CD14-positive monocyte (primary cell): ENCODE measurements at regions not wholly inside any gene's neighbourhood (a gene's known extent, or its start where the extent isn't known, plus 50 kb on each side); places are given as distances from the start of the nearest gene placed in this dataset.

Experiments
- DNase-seq, 3 donors: peaks; one replicate each; pipeline ENCODE4 v3.0.0-alpha.2; 2011 to 2022
- H2AFZ ChIP-seq: 2 replicates; pipeline ENCODE4 v1.6.0; 2012; ENCODE audit warnings: mild to moderate bottlenecking, low read depth, low read length, inconsistent platforms; ENCODE audit not compliant: insufficient read depth, poor library complexity, severe bottlenecking
- H3K27ac ChIP-seq, 2 donors: 1 replicate in 1 of 2; 2 replicates in 1 of 2; pipeline ENCODE4 v1.5.1; 2012 to 2013; ENCODE audit warnings: low read length in 2 of 2, control low read depth in 1 of 2, inconsistent platforms in 1 of 2, low read depth in 1 of 2, mild to moderate bottlenecking in 1 of 2
- H3K27me3 ChIP-seq, 2 donors: one replicate each; pipeline versions ENCODE4 v1.6.0 to v1.6.1; 2011 to 2013; ENCODE audit warnings: low read length in 2 of 2; ENCODE audit not compliant: control insufficient read depth in 2 of 2, insufficient read depth in 2 of 2
- H3K36me3 ChIP-seq, 2 donors: replicated peaks in 1 of 2; 1 replicate in 1 of 2; 2 replicates in 1 of 2; pipeline versions ENCODE4 v1.5.1 to v1.6.1; 2012 to 2013; ENCODE audit warnings: low read length in 2 of 2, control low read depth in 1 of 2, inconsistent platforms in 1 of 2, mild to moderate bottlenecking in 1 of 2; ENCODE audit not compliant: insufficient read depth in 2 of 2, control insufficient read depth in 1 of 2
- H3K4me1 ChIP-seq, 2 donors: 1 replicate in 1 of 2; 2 replicates in 1 of 2; pipeline versions ENCODE4 v1.5.1 to v1.6.1; 2012 to 2013; ENCODE audit warnings: low read length in 2 of 2, control low read depth in 1 of 2, inconsistent platforms in 1 of 2, mild to moderate bottlenecking in 1 of 2, moderate library complexity in 1 of 2; ENCODE audit not compliant: insufficient read depth in 2 of 2, control insufficient read depth in 1 of 2
- H3K4me2 ChIP-seq: replicated peaks from 2 replicates; pipeline ENCODE3; 2012; ENCODE audit warnings: low read length, moderate library complexity, mild to moderate bottlenecking; ENCODE audit not compliant: poor library complexity, severe bottlenecking; ENCODE audit errors: extremely low read depth
- H3K4me3 ChIP-seq, 3 experiments: fragments of 200-600 bp in 1 of 3; sonication (generic) in 1 of 3; replicated peaks in 1 of 3; 1 replicate in 2 of 3; 2 replicates in 1 of 3; pipeline ENCODE4 v1.5.1; 2011 to 2013; ENCODE audit warnings: low read length in 3 of 3, mild to moderate bottlenecking in 3 of 3, control low read depth in 2 of 3, low read depth in 2 of 3, inconsistent platforms in 1 of 3, moderate library complexity in 1 of 3
- H3K79me2 ChIP-seq: 2 replicates; pipeline ENCODE4 v1.6.0; 2012; ENCODE audit warnings: mild to moderate bottlenecking, control low read depth, inconsistent platforms, low read length, moderate library complexity; ENCODE audit not compliant: insufficient read depth
- H3K9ac ChIP-seq: 2 replicates; pipeline ENCODE4 v1.6.0; 2017; ENCODE audit warnings: low read length, mild to moderate bottlenecking; ENCODE audit not compliant: insufficient read depth, poor library complexity, severe bottlenecking
- H3K9me3 ChIP-seq, 2 donors: replicated peaks in 1 of 2; 1 replicate in 1 of 2; 2 replicates in 1 of 2; pipeline versions ENCODE4 v1.5.1 to v1.6.1; 2012 to 2013; ENCODE audit warnings: low read length in 2 of 2, control low read depth in 1 of 2; ENCODE audit not compliant: control insufficient read depth in 1 of 2, insufficient read depth in 1 of 2
- H4K20me1 ChIP-seq: 2 replicates; pipeline ENCODE4 v1.6.0; 2012; ENCODE audit warnings: mild to moderate bottlenecking, low read length, control low read depth, moderate library complexity; ENCODE audit not compliant: insufficient read depth
- H3K27ac Mint-ChIP-seq, 7 donors: one replicate each; pipeline ENCODE4 v1.8.0; 2020; ENCODE audit warnings: mild to moderate bottlenecking in 7 of 7, mixed read lengths in 7 of 7, moderate library complexity in 6 of 7, inconsistent platforms in 2 of 7
- H3K27me3 Mint-ChIP-seq, 3 donors: one replicate each; pipeline ENCODE4 v1.8.0; 2021 to 2022; ENCODE audit warnings: low read depth in 3 of 3, mild to moderate bottlenecking in 3 of 3, mixed read lengths in 3 of 3, moderate library complexity in 3 of 3, inconsistent platforms in 1 of 3
- H3K36me3 Mint-ChIP-seq, 2 donors: one replicate each; pipeline ENCODE4 v1.8.0; 2020; ENCODE audit warnings: mixed read lengths in 2 of 2, inconsistent platforms in 1 of 2, mild to moderate bottlenecking in 1 of 2
- H3K4me1 Mint-ChIP-seq: one replicate; pipeline ENCODE4 v1.8.0; 2020; ENCODE audit warnings: mild to moderate bottlenecking, mixed read lengths
- H3K4me3 Mint-ChIP-seq, 2 donors: one replicate each; pipeline ENCODE4 v1.8.0; 2020; ENCODE audit warnings: mild to moderate bottlenecking in 2 of 2, mixed read lengths in 2 of 2, moderate library complexity in 1 of 2
- H3K9me3 Mint-ChIP-seq, 7 donors: one replicate each; pipeline ENCODE4 v1.8.0; 2020 to 2022; ENCODE audit warnings: mixed read lengths in 7 of 7, mild to moderate bottlenecking in 6 of 7, moderate library complexity in 6 of 7, inconsistent platforms in 2 of 7
- CTCF ChIP-seq: fragments of 200-600 bp; IDR thresholded peaks from one replicate; pipeline ENCODE4 v1.8.0; 2022; ENCODE audit warnings: antibody characterized with exemption, mild to moderate bottlenecking
- WGBS: methylation state at CpG from one replicate; pipeline ENCODE4 v1.1.5; 2013; ENCODE audit warnings: missing lambda C conversion rate; ENCODE audit not compliant: insufficient coverage; 5-methylcytosine and 5-hydroxymethylcytosine counted together
- intact Hi-C, 2 donors: fragments of 100-400 bp; cut with micrococcal nuclease; formaldehyde crosslinking; loops; one replicate each; pipeline versions ENCODE4 v1.15.0 to v1.15.1; 2023

- peaks cover 0 to 4% (median 0%) of the 10 kb centered on the region in 3 donors for H3K27me3 Mint-ChIP-seq
- Histone ChIP-seq H4K20me1 (no peaks in the 10 kb centered on the region), H3K79me2 (no peaks in the 10 kb centered on the region), H3K4me1 (no peaks in the 10 kb centered on the region), H3K9me3 (no peaks in the 10 kb centered on the region), H3K4me2 (no peak overlapping the region), H3K36me3 (no peaks in the 10 kb centered on the region), H2AFZ (no peak overlapping the region), H3K9ac (no peak overlapping the region), H3K4me3 (no peak overlapping the region), H3K27ac (no peak overlapping the region), H3K27me3 (no peaks in the 10 kb centered on the region)
- no peak for DNase-seq
- H3K4me3 Mint-ChIP-seq = no peak overlapping the region
- H3K4me1 Mint-ChIP-seq = no peaks in the 10 kb centered on the region
- 86% methylated on average over 4 of the region's 5 CpGs for WGBS
- intact Hi-C loops = no loop called here
- H3K36me3 Mint-ChIP-seq = no peaks in the 10 kb centered on the region
- H3K9me3 Mint-ChIP-seq = peaks cover 0 to 10% (median 0%) of the 10 kb centered on the region in 7 donors
- no peak for TF ChIP-seq CTCF
- peak overlapping the region in 1 of 7 donors; percentile 5 for H3K27ac Mint-ChIP-seq
Observed at GRCh38 chr10:131012641-131012985, 298.9 kb downstream of the TCERG1L start.

- H3K36me3 ChIP-seq = no peaks in the 10 kb centered on the region
- no peaks in the 10 kb centered on the region for H3K4me1 Mint-ChIP-seq
- no peak overlapping the region for H3K27ac Mint-ChIP-seq
- peaks cover 0 to 4% (median 0%) of the 10 kb centered on the region in 3 donors for H3K27me3 Mint-ChIP-seq
- H3K27ac ChIP-seq = no peak overlapping the region
- peaks cover 0 to 10% (median 0%) of the 10 kb centered on the region in 7 donors for H3K9me3 Mint-ChIP-seq
- H3K9me3 ChIP-seq = no peaks in the 10 kb centered on the region
- no peak for DNase-seq
- no peaks in the 10 kb centered on the region for H3K79me2 ChIP-seq
- intact Hi-C loops = no loop called here
- no peak overlapping the region for H2AFZ ChIP-seq
- H3K9ac ChIP-seq = no peak overlapping the region
- no peaks in the 10 kb centered on the region for H3K27me3 ChIP-seq
- no peak overlapping the region for H3K4me3 ChIP-seq
- H3K36me3 Mint-ChIP-seq = no peaks in the 10 kb centered on the region
- no peak for TF ChIP-seq CTCF
- no peak overlapping the region for H3K4me3 Mint-ChIP-seq
- WGBS = over 99% methylated on average over 11 of the region's 17 CpGs
- H3K4me2 ChIP-seq = no peak overlapping the region
- H4K20me1 ChIP-seq = no peaks in the 10 kb centered on the region
- H3K4me1 ChIP-seq = no peaks in the 10 kb centered on the region
Observed at GRCh38 chr10:131013281-131013912, 298.1 kb downstream of the TCERG1L start.
